ENCODE measurements at regions not wholly inside any gene's neighbourhood (a gene's known extent, or its start where the extent isn't known, plus 50 kb on each side); places are given as distances from the start of the nearest gene placed in this dataset.

DNA sequence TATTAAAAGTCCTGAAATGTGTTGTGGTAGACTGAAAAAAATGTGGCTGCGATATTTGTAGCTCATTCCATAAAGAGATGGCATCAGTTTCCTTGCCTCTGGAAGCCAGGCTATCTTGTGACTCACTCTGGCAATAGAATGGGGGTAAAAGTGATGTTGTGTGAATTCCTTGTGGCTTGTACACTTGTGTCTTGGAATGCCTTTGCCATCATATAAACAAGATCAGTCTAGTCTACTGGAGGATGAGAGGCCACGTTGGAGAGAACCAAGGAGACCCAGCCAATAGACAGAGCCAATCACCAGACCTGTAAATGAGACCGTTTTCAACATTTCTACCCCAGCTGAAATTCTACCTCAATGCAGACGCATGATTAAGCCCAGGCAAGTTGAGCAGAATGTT, 254.1 kb downstream of the TRIB2 start:
- no peaks in the 10 kb centered on the region for H3K4me1 Mint-ChIP-seq (ENCODE audit: low read depth)

DNA sequence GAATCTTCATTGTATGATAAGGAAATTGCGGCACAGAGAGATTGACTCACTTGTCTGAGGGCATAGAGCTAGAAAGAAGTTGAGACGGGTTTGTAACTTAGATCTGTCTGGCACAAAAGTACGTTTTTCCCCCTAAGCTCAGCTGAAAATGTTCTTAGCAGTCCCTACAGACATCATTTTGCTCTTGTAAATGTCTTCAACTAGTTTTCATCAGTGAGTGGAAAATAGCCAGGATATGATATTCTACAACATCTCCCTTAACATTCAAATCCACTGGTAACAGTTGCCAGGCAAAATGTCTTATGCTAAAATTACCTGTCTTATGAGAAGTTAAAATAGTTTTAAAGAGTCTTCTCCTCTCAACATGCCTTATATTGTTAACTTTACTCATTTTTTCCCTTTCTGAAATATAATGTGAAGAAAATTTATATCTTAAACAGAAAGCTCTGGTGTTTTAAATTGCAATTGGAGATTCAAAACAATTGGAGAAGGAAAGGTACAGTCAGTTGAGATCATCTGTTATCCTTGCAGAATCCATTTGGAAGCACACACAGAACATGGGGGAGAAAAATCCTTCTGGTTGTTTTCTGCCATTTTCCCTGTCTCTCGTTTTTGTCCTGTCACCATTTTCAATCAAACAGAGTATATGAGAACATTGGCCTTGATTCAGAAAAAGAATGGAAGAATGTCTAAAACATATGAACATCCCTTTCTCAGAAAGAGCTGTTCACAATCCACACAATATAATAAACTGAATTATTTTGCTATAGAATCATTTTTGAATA, 255.0 kb downstream of the TRIB2 start:
- Mint-ChIP-seq H3K27ac (no peak overlapping the region), H3K27me3 (no peaks in the 10 kb centered on the region), H3K9me3 (ENCODE audit: low read depth) (peaks cover 8% of the 10 kb centered on the region), H3K4me3 (ENCODE audit: low read depth) (no peak overlapping the region), H3K36me3 (ENCODE audit: insufficient read depth) (no peaks in the 10 kb centered on the region), H3K4me1 (ENCODE audit: low read depth) (no peaks in the 10 kb centered on the region)
- TF ChIP-seq, protein P1, sequence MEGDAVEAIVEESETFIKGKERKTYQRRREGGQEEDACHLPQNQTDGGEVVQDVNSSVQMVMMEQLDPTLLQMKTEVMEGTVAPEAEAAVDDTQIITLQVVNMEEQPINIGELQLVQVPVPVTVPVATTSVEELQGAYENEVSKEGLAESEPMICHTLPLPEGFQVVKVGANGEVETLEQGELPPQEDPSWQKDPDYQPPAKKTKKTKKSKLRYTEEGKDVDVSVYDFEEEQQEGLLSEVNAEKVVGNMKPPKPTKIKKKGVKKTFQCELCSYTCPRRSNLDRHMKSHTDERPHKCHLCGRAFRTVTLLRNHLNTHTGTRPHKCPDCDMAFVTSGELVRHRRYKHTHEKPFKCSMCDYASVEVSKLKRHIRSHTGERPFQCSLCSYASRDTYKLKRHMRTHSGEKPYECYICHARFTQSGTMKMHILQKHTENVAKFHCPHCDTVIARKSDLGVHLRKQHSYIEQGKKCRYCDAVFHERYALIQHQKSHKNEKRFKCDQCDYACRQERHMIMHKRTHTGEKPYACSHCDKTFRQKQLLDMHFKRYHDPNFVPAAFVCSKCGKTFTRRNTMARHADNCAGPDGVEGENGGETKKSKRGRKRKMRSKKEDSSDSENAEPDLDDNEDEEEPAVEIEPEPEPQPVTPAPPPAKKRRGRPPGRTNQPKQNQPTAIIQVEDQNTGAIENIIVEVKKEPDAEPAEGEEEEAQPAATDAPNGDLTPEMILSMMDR (IDR thresholded peaks at IDR 0.05; ENCODE audit: unreplicated experiment) = no peak
- no peak for DNase-seq (ENCODE audit: low spot score, unreplicated experiment)

More for the DNA sequence above, 254.1 kb downstream of the TRIB2 start:
- Mint-ChIP-seq H3K4me3 (ENCODE audit: low read depth) (no peak overlapping the region), H3K27me3 (no peaks in the 10 kb centered on the region), H3K36me3 (ENCODE audit: insufficient read depth) (no peaks in the 10 kb centered on the region), H3K27ac (no peak overlapping the region), H3K9me3 (ENCODE audit: low read depth) (peaks cover 8% of the 10 kb centered on the region)
- TF ChIP-seq, protein P1 (IDR thresholded peaks at IDR 0.05; ENCODE audit: unreplicated experiment) = no peak
- DNase-seq (ENCODE audit: low spot score, unreplicated experiment) = no peak

DNA sequence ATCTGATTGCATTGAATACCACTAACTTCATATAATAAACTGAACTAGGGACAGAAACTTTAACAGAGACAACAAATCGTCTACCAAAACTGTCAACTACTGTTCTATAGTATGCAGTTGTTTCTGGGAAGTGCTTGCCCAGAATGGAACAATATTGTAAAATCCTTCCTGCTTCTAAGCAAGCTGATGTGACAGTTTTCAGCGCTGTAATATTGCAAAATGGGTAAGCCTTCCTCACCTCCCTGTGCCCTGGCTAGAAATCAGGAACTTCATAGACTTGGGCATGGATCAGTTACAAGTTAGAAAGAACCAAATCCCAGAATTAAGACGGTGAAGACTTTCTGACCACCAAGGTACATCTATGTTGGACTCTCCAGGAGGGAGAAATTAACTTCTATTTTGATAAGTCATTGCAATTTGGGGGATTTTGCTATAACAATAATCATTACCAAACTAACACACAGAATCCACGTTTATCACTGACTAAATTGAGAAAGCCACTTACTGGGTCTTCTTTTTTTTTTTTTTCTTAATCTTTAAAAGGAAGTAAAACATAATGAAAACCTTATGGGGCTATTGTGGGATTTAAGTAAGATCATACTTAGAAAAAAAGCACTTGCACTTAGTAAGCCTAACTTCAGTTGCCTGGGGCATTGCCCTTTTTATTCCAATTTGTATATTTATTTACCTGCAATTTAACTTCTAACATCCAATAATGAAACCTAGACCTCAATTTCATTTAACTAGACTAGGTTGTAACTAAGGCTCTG, 261.5 kb downstream of the TRIB2 start:
- H3K9me3 Mint-ChIP-seq (ENCODE audit: low read depth) = peaks cover 4% of the 10 kb centered on the region
- H3K27me3 Mint-ChIP-seq = no peaks in the 10 kb centered on the region
- H3K4me3 Mint-ChIP-seq (ENCODE audit: low read depth) = no peak overlapping the region
- no peak for DNase-seq (ENCODE audit: low spot score, unreplicated experiment)
- H3K36me3 Mint-ChIP-seq (ENCODE audit: insufficient read depth) = no peaks in the 10 kb centered on the region
- no peak overlapping the region for H3K27ac Mint-ChIP-seq
- TF ChIP-seq, protein P1 (IDR thresholded peaks at IDR 0.05; ENCODE audit: unreplicated experiment) = no peak
- H3K4me1 Mint-ChIP-seq (ENCODE audit: low read depth) = peaks cover 12% of the 10 kb centered on the region

DNA sequence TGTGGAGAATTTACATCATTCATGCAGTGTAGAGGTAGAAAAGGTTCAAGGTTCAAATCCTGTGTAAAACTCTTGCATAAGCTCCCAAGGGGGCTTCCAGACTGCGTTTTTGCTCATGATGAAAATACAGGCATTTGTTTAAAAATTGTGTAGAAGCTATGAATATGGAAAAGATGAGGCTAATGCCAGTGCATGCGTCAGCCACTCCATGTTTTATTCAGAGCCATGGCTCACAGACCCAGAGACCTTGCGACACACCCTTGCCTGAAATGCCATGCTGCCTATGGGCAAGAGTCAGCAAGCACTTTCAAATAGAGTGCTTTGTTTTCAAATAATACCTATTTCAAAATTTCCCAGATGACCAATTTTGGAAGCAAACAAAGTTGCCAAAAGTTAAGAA, 262.3 kb downstream of the TRIB2 start:
- Mint-ChIP-seq H3K27ac (no peak overlapping the region), H3K36me3 (ENCODE audit: insufficient read depth) (no peaks in the 10 kb centered on the region), H3K27me3 (no peaks in the 10 kb centered on the region), H3K4me1 (ENCODE audit: low read depth) (peaks cover 13% of the 10 kb centered on the region), H3K9me3 (ENCODE audit: low read depth) (peaks cover under 1% of the 10 kb centered on the region), H3K4me3 (ENCODE audit: low read depth) (no peak overlapping the region)
- DNase-seq (ENCODE audit: low spot score, unreplicated experiment) = no peak
- TF ChIP-seq, protein P1 (IDR thresholded peaks at IDR 0.05; ENCODE audit: unreplicated experiment) = no peak

DNA sequence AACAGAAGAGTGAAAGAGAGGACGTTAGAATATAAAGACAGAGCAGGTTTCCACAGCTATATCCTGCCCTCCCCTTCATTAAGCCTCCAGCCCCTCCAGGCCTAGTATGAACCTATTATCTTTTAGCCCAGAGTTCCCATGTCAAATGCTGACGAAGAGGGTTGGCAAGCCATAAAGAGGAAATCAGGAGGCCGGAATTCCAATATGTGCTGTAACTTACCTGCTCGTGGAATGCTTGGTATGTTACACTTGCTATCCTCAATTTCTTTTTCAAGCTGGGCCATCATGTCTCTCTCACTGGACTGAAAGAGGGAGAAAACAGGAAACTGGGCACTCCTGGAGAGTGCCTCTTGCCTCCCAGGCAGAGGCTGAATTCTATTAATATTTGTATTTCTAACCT, 264.1 kb downstream of the TRIB2 start:
- Mint-ChIP-seq H3K4me3 (ENCODE audit: low read depth) (no peak overlapping the region), H3K27ac (no peak overlapping the region), H3K9me3 (ENCODE audit: low read depth) (no peaks in the 10 kb centered on the region), H3K4me1 (ENCODE audit: low read depth) (peaks cover 13% of the 10 kb centered on the region), H3K36me3 (ENCODE audit: insufficient read depth) (no peaks in the 10 kb centered on the region), H3K27me3 (peaks cover 2% of the 10 kb centered on the region)
- no peak for DNase-seq (ENCODE audit: low spot score, unreplicated experiment)
- TF ChIP-seq, protein P1 (IDR thresholded peaks at IDR 0.05; ENCODE audit: unreplicated experiment) = no peak
